Effector CD4-positive, alpha-beta T cell (primary cell): ENCODE measurements at regions not wholly inside any gene's neighbourhood (a gene's known extent, or its start where the extent isn't known, plus 50 kb on each side); places are given as distances from the start of the nearest gene placed in this dataset.
"Not testable (repeated sequence)": the region's sequence is repeated elsewhere in the genome, so short reads cannot be mapped to it uniquely, and the experiment has no call there.

Experiments used
- DNase-seq: peaks from one replicate; pipeline ENCODE4 v3.0.0-alpha.2; 2020

- no peak for DNase-seq
These were observed 197.8 kb upstream of the AGTR2 start for GRCh38 chrX:115972717-115973116.

DNA sequence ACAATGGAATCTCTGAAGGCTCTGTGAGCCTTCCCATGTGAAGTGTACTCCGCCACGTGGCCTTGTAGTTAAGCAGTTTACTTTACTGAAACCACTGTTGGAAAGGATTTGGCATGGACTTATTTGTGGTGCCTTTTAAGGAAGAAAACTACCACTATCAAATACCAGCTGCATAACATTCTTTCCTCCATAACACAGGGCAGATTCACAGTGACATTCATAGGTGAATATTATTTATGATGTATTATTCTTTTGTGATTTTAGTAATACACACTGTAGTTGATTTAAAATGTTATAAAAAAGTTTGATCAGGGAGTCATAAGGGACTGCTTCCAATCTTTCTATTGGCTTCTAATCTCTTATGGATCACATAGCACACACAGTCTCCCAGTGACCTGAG, 192.5 kb upstream of the AGTR2 start:
- no peak for DNase-seq

DNA sequence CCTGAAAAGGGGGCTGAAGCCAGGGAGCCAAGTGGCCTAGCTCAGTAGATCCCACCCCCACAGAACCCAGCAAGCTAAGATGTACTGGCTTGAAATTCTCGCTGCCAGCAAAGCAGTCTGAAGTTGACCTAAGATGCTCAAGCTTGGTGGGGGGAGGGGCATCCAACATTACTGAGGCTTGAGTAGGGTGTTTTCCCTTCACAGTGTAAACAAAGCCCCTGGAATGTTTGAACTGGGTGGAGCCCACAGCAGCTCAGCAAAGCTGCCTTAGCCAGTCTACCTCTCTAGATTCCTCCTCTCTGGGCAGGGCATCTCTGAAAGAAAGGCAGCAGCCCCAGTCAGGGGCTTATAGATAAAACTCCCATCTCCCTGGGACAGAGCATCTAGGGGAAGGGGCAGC, 187.4 kb upstream of the AGTR2 start:
- not testable (repeated sequence) for DNase-seq

DNA sequence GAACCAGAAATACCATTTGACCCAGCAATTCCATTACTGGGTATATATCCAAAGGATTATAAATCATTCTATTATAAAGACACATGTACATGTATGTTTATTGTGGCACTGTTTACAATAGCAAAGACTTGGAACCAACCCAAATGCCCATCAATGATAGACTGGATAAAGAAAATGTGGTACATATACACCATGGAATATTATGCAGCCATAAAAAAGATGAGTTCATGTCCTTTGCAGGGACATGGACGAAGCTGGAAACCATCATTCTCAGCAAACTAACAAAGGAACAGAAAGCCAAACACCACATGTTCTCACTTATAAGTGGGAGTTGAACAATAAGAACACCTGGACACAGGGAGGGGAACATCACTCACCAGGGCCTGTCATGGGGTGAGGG, 183.1 kb upstream of the AGTR2 start:
- DNase-seq: not testable (repeated sequence)

GRCh38 chrX:115988825-115989224, 181.7 kb upstream of the AGTR2 start:
- no peak for DNase-seq

- DNase-seq: no peak
These were observed 180.9 kb upstream of the AGTR2 start for GRCh38 chrX:115989686-115990085.

- DNase-seq: no peak
These were observed 161.2 kb upstream of the AGTR2 start for GRCh38 chrX:116009346-116009745.

DNA sequence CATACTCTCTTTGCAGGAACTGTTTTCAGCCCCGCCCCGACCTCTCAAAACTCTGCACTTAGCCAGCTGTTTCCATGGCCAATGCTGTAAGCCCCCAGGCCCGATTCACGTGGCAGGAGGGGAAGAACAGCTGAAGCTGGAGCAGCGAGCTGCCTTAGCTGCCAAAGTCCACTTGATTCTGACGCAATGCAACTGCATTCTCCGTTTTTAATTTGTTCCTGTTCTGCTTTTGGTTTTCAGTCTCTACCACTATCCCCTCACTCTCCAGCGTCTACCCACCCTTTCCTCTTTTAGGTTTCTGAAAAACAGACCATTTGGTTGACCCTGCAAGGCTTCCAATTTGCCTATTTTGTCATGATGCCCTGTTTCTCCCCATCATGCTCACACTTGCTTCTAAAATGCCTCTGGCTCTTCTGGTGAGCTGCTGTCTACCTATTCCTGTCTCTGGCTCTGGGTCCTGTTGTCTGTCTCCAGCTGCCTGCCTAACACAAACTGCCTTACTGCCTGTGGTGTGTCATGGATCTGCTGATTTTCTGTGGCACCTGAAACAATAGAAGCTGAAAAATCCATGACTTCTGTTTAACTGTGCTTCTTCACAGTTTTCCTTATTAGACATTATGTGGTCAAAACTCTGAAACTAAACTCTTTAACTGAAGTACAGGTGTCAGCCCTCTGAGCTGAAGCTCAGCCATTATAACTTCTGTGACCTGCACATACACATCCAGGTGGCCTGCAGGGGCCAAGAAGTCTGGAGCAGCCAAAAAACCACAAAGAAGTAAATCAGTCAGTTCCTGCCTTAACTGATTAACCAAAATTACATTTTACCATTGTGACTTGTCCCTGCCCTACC, 160.5 kb upstream of the AGTR2 start:
- no peak for DNase-seq

DNA sequence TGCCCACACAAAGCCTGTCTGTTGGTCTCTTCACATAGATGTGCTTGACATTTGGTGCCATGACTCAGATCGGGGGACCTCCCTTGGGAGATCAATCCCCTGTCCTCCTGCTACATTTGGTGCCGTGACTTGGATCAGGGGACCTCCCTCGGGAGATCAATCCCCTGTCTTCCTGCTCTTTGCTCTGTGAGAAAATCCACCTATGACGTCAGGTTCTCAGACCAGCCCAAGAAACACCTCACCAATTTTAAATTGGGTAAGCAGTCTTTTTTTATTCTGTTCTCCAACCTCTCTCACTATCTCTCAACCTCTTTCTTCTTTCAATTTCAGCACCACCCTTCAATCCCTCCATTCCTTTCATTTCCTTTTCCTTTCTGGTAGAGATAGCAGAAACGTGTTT, 159.6 kb upstream of the AGTR2 start:
- no peak for DNase-seq

DNA sequence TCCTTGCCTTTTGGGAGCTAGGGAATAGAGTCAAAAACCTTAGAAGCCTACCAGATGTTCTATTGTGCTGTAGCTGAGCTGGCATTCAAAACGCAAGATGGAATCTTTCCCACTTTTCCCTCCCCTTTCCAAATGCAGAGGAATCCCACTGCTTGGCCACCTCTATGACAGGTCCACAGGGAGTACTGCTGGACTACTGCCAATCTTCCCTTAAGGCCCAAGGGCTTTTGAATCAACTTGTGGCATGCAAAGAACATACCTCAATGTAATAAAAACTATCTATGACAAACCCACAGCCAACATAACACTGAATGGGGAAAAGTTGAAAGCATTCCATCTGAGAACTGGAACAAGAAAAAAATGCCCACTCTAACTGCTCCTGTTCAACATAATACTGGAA, 139.2 kb upstream of the AGTR2 start:
- DNase-seq: no peak
